Gastrocnemius medialis (tissue), 4 donors: ENCODE measurements at regions not wholly inside any gene's neighbourhood (a gene's known extent, or its start where the extent isn't known, plus 50 kb on each side); places are given as distances from the start of the nearest gene placed in this dataset.

ENCODE experiments used
- POLR2A ChIP-seq, 2 donors: fragments of 450-650 bp; IDR thresholded peaks; one replicate each; pipeline ENCODE4 v1.6.1; 2017; ENCODE audit warnings: antibody characterized with exemption in 2 of 2, mild to moderate bottlenecking in 2 of 2, moderate library complexity in 2 of 2
- TF ChIP-seq, protein P1 (sequence below), 5 experiments: fragments of 450-650 bp in 3 of 5; fragments of 200-600 bp in 2 of 5; sonication (generic) in 2 of 5; IDR thresholded peaks in 4 of 5; conservative IDR thresholded peaks in 1 of 5; 1 replicate in 4 of 5; 2 replicates in 1 of 5; pipeline ENCODE4 v1.5.1; 2016 to 2019; ENCODE audit warnings: antibody characterized with exemption in 5 of 5, mild to moderate bottlenecking in 3 of 5, moderate library complexity in 3 of 5

DNA sequence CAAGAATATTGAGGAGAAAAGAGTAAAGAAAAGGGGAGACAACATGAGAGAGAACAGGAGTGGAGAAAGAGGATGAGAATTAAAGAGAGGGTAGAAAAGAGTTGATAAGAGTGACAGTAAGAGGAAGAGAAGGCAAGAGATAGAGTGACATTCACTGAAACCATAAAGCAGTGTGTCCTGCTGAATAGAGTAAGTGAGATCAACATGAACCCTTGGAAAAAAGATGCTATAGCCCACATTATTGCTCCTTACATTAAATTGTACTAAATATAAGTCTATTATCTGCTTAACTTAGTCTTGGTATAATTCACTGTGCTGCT is 489.5 kb downstream of the SHISA9 start:
- TF ChIP-seq, protein P1, sequence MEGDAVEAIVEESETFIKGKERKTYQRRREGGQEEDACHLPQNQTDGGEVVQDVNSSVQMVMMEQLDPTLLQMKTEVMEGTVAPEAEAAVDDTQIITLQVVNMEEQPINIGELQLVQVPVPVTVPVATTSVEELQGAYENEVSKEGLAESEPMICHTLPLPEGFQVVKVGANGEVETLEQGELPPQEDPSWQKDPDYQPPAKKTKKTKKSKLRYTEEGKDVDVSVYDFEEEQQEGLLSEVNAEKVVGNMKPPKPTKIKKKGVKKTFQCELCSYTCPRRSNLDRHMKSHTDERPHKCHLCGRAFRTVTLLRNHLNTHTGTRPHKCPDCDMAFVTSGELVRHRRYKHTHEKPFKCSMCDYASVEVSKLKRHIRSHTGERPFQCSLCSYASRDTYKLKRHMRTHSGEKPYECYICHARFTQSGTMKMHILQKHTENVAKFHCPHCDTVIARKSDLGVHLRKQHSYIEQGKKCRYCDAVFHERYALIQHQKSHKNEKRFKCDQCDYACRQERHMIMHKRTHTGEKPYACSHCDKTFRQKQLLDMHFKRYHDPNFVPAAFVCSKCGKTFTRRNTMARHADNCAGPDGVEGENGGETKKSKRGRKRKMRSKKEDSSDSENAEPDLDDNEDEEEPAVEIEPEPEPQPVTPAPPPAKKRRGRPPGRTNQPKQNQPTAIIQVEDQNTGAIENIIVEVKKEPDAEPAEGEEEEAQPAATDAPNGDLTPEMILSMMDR (IDR thresholded peaks at IDR 0.05 in 4 of 5, conservative IDR thresholded peaks at IDR 0.05 in 1 of 5): no peak
- TF ChIP-seq POLR2A (IDR thresholded peaks at IDR 0.05): no peak
